NCI-H128 (cell line): ENCODE measurements at regions not wholly inside any gene's neighbourhood (a gene's known extent, or its start where the extent isn't known, plus 50 kb on each side); places are given as distances from the start of the nearest gene placed in this dataset.

Experiments used
- DNase-seq: peaks from one replicate; lab custom pipeline; 2025; ENCODE audit not compliant: unreplicated experiment; lab: John Stamatoyannopoulos, UW

DNA sequence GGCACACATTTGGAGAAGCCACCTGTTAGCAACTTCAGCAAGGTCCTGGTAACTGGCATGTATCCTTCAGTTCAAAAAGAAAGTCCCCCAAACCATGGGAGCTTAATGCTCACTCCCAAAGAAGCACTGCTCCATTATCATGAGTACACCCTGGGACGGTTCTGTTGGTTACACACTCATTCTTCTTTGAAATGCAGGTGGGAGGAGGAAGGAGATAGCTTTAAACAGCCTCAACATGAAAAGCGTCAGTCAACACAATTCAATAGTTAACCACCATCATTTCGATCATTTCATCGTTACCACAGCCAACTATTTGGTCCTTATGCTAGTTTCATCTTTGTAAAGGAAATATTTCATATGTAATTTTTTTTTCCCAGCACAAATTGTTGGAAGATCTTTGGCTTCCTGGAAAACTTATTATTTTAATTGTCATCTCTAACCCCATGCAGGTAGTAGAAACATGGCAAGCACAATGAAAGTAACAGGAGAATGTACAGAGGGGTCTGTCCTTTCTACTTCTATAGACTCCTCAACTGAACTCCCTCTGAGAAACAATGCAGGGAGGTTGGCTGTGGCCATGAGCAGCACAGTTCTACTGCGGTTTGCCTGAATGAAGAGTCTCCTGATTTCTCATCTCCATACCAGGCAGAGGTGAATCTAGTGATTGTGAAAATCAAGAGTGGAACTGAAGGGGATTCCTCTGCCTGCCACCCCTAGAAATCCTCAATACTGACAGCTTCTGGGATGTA is 196.4 kb upstream of the FOXN3 start:
- DNase-seq: no peak

GRCh38 chr14:89609500-89610100 is 192.6 kb upstream of the FOXN3 start:
- DNase-seq: no peak

- no peak for DNase-seq
Measured at GRCh38 chr14:89607453-89607852, 190.4 kb upstream of the FOXN3 start.

- no peak for DNase-seq
Measured at GRCh38 chr14:89603938-89604480, 187.0 kb upstream of the FOXN3 start.

GRCh38 chr14:89600950-89601826 is 184.2 kb upstream of the FOXN3 start:
- no peak for DNase-seq

GRCh38 chr14:89600029-89600428 is 183.0 kb upstream of the FOXN3 start:
- no peak for DNase-seq

DNA sequence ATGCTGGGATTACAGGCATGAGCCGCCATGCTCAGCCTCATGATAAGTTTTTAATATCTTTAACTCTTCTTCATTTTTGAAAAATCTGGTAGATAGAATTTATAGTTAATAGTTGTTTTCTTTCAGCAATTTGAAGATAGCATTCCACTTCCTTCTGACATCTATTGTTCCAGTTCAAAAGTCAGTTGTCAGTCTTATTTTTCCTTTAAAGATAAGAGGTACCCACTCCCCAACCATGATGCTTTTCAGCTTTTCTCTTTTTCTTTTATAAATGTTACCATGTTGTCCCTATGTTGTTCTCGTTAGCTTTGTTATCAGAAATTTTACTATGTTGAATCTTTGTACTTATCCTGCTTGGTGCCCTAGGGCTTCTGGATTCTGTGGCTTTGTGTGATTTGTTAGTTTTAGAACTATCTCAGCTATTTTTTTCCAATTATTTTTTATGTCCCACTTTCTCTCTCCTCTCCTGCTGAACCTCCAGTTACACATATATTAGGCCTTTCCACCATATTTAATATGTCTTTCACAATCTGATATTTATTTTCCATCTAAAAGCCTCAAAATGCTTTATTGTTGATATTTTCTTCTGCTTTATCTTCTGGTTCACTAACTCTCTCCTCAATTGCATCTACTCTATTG is 181.6 kb upstream of the FOXN3 start:
- no peak for DNase-seq

GRCh38 chr14:89592961-89593360 is 175.9 kb upstream of the FOXN3 start:
- DNase-seq: no peak

GRCh38 chr14:89589400-89590118 is 172.5 kb upstream of the FOXN3 start:
- DNase-seq: no peak

GRCh38 chr14:89588840-89589296 is 171.8 kb upstream of the FOXN3 start:
- no peak for DNase-seq

GRCh38 chr14:89588016-89588415 is 171.0 kb upstream of the FOXN3 start:
- no peak for DNase-seq

DNA sequence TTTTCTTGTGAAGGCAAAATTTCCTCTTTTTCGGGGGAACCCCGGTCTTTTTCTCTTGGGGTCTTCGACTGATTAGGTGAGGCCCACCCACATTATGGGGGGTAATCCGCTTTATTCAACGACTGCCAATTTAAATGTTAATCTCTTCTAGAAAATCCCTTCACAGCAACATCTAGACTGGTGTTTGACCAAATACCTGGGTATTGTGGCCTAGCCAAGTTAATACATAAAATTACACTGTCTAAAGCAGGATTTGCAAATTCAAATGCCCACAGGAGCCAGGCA is 170.0 kb upstream of the FOXN3 start:
- DNase-seq: no peak

DNA sequence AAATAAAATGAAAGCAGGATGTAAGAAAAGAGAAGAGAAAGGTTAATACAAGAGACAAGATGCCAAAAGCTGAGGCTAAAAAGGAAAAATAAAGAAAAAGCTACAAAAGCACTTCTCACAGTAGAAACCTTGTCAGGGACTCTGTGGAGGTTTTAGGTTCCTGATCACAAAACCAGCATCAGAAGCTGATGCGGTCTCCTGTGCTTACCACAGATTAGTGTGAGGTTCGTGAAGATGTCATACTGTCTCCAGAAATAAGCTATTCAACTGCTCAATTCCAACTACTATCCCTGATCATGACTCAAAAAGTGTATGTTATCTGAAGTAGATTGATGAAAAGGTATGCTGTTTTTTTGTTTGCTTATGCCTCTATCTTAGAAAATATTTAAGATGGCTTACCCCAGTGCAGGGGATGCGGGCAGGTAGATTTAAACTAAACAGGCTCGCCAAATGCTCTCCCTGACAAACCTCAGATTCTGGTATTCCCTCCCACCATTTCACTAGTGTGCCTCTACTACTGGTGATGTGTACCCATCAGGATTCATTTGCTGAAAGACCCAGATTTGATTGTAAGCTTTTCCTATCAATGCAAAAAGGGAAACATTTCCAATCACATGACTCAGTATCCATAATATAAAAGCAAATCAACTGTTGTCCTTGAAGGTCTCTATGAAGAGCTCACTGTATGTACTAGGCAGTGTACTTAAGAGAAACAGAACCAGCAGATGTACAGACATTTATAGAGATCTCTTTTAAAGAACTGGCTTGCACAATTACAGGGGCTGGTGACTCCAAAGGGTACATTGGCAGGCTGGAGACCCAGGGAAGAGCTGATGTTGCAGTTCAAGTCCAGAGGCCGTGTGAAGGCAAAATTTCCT is 169.5 kb upstream of the FOXN3 start:
- no peak for DNase-seq

GRCh38 chr14:89578156-89578555 is 161.1 kb upstream of the FOXN3 start:
- DNase-seq: no peak

- DNase-seq: no peak
Measured at GRCh38 chr14:89576960-89577359, 159.9 kb upstream of the FOXN3 start.

GRCh38 chr14:89576145-89576927 is 159.3 kb upstream of the FOXN3 start:
- DNase-seq: no peak

- no peak for DNase-seq
Measured at GRCh38 chr14:89575386-89576061, 158.5 kb upstream of the FOXN3 start.

GRCh38 chr14:89574420-89574819 is 157.4 kb upstream of the FOXN3 start:
- no peak for DNase-seq

GRCh38 chr14:89573399-89573657 is 156.3 kb upstream of the FOXN3 start:
- no peak for DNase-seq
